WTC11 (cell line): ENCODE measurements at regions not wholly inside any gene's neighbourhood (a gene's known extent, or its start where the extent isn't known, plus 50 kb on each side); places are given as distances from the start of the nearest gene placed in this dataset.

ENCODE experiments used
- ATAC-seq: fragments of 200-7000 bp; cut with Tn5 transposase; 2 replicates; pipeline ENCODE4 v1.10.0; 2021; ENCODE audit warnings: mild to moderate bottlenecking, moderate library complexity
- CTCF ChIA-PET: fragments of 300-600 bp; sonication (Branson Sonifier 250); formaldehyde crosslinking; loops from one replicate; lab custom pipeline; 2021; ENCODE audit warnings: antibody characterized with exemption; lab: Charles Lee
- POLR2A ChIA-PET: fragments of 350-600 bp; sonication (Branson Sonifier 250); formaldehyde crosslinking; loops from one replicate; lab custom pipeline; 2021; ENCODE audit warnings: antibody characterized with exemption; lab: Charles Lee
- DNase-seq: peaks from one replicate; pipeline ENCODE4 v3.0.0; 2021; ENCODE audit warnings: low spot score
- H3K27ac Mint-ChIP-seq: 2 replicates; pipeline ENCODE4 v1.8.0; 2021; ENCODE audit warnings: mixed read lengths
- H3K27me3 Mint-ChIP-seq: 2 replicates; pipeline ENCODE4 v1.8.0; 2021; ENCODE audit warnings: low read depth, mild to moderate bottlenecking, moderate library complexity, mixed read lengths
- H3K36me3 Mint-ChIP-seq: 2 replicates; pipeline ENCODE4 v1.8.0; 2021; ENCODE audit warnings: mixed read lengths
- H3K4me1 Mint-ChIP-seq: 2 replicates; pipeline ENCODE4 v1.8.0; 2022; ENCODE audit warnings: mixed read lengths
- H3K4me3 Mint-ChIP-seq: 2 replicates; pipeline ENCODE4 v1.8.0; 2021; ENCODE audit warnings: mild to moderate bottlenecking, moderate library complexity, mixed read lengths
- H3K9me3 Mint-ChIP-seq: 2 replicates; pipeline ENCODE4 v1.8.0; 2021; ENCODE audit warnings: mixed read lengths
- ATF1 ChIP-seq: sonication (generic); formaldehyde crosslinking; IDR thresholded peaks from 2 replicates; pipeline ENCODE4 v1.8.1; 2023; ENCODE audit warnings: mild to moderate bottlenecking, moderate library complexity, missing genetic modification reagents
- ATF6 ChIP-seq: sonication (generic); formaldehyde crosslinking; IDR thresholded peaks from 2 replicates; pipeline ENCODE4 v1.8.1; 2023; ENCODE audit warnings: mild to moderate bottlenecking, missing genetic modification reagents
- FOXP1 ChIP-seq: sonication (generic); formaldehyde crosslinking; IDR thresholded peaks from 2 replicates; pipeline ENCODE4 v1.8.0; 2022; ENCODE audit warnings: missing genetic modification reagents, mild to moderate bottlenecking, moderate library complexity, borderline replicate concordance
- GABPB1 ChIP-seq: sonication (generic); formaldehyde crosslinking; IDR thresholded peaks from 2 replicates; pipeline ENCODE4 v1.8.1; 2023; ENCODE audit warnings: mild to moderate bottlenecking, missing genetic modification reagents
- HMGA2 ChIP-seq: fragments of 250-450 bp; sonication (Bioruptor Pico); IDR thresholded peaks from 2 replicates; pipeline ENCODE4 v1.4.0; 2021; ENCODE audit warnings: mild to moderate bottlenecking, moderate library complexity
- PRDM15 ChIP-seq: sonication (generic); formaldehyde crosslinking; IDR thresholded peaks from 2 replicates; pipeline ENCODE4 v1.8.0; 2022; ENCODE audit warnings: missing genetic modification reagents
- USF2 ChIP-seq: sonication (generic); formaldehyde crosslinking; IDR thresholded peaks from 2 replicates; pipeline ENCODE4 v1.8.1; 2023; ENCODE audit warnings: mild to moderate bottlenecking, missing genetic modification reagents, moderate library complexity
- ZNF396 ChIP-seq: fragments of 250-450 bp; sonication (Bioruptor Pico); IDR thresholded peaks from 2 replicates; pipeline ENCODE4 v1.8.0; 2021; ENCODE audit warnings: mild to moderate bottlenecking, moderate library complexity, borderline replicate concordance
- ZNF532 ChIP-seq: fragments of 250-450 bp; sonication (Bioruptor Pico); IDR thresholded peaks from 2 replicates; pipeline ENCODE4 v1.9.0; 2021; ENCODE audit warnings: mild to moderate bottlenecking, borderline replicate concordance
- TF ChIP-seq, protein P1 (sequence below): sonication (generic); formaldehyde crosslinking; IDR thresholded peaks from 2 replicates; pipeline ENCODE4 v1.8.0; 2022; ENCODE audit warnings: mild to moderate bottlenecking, missing genetic modification reagents
- TF ChIP-seq, protein P2 (sequence below): fragments of 250-450 bp; sonication (Bioruptor Pico); conservative IDR thresholded peaks from 2 replicates; pipeline ENCODE4 v1.9.0; 2021; ENCODE audit warnings: mild to moderate bottlenecking
- TF ChIP-seq, protein P3 (sequence below): sonication (generic); formaldehyde crosslinking; IDR thresholded peaks from 2 replicates; pipeline ENCODE4 v1.8.1; 2022; ENCODE audit warnings: mild to moderate bottlenecking, moderate library complexity, missing genetic modification reagents

DNA sequence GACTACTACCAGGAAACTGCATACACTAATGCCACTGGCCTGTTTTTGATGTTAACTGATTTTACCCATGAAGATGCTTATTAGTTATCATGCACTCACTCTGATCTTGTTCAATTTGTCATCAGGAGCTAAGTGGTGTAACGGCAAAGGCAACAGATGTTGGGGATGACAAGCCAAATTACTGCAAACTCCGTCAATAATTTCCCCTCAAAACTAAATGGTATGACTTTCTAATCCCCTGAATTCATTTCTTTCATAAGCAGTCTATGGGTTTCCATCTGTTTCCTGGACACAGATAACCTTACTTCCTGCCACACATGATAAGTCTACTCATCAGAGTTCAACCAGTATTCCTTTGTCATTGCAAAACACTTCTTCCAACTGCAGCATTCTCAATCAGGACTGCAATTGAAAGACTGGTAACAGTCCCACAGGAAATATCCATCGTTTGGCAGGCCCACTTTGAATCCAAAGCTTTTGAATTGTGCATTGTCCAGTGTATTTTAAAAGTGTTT lies 96.2 kb upstream of the SMC2 start:
- Mint-ChIP-seq H3K27ac (no peak overlapping the region), H3K36me3 (no peaks in the 10 kb centered on the region)

GRCh38 chr9:103999375-104000062 lies 94.6 kb upstream of the SMC2 start:
- no peak for ATAC-seq
- CTCF ChIA-PET, result no interaction called here
- POLR2A ChIA-PET, result no interaction called here
- DNase-seq, result no peak
- Mint-ChIP-seq H3K27me3 (no peaks in the 10 kb centered on the region), H3K36me3 (no peaks in the 10 kb centered on the region), H3K27ac (no peak overlapping the region), H3K4me1 (no peaks in the 10 kb centered on the region), H3K4me3 (no peak overlapping the region), H3K9me3 (0 out of 2 replicates have a peak, but pooled peaks cover 3% of the 10 kb centered on the region)
- no peak for TF ChIP-seq FOXP1
- TF ChIP-seq GABPB1, result no peak
- no peak for TF ChIP-seq ZNF532 (CRISPR knock-in tag)
- no peak for TF ChIP-seq HMGA2 (CRISPR knock-in tag)
- TF ChIP-seq, protein P1, sequence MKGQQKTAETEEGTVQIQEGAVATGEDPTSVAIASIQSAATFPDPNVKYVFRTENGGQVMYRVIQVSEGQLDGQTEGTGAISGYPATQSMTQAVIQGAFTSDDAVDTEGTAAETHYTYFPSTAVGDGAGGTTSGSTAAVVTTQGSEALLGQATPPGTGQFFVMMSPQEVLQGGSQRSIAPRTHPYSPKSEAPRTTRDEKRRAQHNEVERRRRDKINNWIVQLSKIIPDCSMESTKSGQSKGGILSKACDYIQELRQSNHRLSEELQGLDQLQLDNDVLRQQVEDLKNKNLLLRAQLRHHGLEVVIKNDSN (CRISPR knock-in tag), result no peak
- TF ChIP-seq PRDM15 (CRISPR knock-in tag), result no peak
- TF ChIP-seq, protein P2, sequence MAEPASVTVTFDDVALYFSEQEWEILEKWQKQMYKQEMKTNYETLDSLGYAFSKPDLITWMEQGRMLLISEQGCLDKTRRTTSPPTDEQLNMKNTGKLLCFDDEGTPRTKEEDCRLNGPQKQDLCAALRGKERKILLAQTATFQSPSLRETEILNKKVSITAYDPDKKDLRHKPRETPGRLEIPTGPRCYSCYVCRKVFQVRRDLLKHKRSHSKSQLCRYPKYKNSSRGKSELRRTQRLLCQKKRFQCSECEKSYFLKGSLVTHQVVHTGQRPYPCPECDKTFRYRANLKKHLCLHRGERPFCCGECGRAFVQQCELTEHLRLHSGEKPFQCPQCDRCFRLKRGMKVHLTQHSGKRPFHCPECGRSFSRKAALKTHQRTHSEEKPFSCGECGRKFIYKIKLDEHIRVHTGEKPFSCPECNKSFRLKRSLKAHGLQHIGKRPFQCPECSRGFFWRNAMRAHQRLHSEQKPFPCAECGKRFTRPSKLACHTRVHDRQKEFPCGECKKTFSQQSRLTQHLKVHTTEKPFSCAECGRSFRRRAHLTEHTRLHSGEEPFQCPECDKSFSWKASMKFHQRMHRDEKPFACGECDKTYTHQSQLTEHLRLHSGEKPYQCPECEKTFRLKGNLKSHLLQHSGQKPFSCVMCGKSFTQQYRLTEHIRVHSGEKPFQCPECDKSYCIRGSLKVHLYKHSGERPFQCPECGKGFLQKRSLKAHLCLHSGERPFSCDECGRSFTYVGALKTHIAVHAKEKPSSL, result no peak
- TF ChIP-seq, protein P3, sequence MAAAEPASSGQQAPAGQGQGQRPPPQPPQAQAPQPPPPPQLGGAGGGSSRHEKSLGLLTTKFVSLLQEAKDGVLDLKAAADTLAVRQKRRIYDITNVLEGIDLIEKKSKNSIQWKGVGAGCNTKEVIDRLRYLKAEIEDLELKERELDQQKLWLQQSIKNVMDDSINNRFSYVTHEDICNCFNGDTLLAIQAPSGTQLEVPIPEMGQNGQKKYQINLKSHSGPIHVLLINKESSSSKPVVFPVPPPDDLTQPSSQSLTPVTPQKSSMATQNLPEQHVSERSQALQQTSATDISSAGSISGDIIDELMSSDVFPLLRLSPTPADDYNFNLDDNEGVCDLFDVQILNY (CRISPR knock-in tag), result no peak
- no peak for TF ChIP-seq ZNF396 (CRISPR knock-in tag)
- no peak for TF ChIP-seq ATF6 (CRISPR knock-in tag)

More for the DNA sequence above, 96.2 kb upstream of the SMC2 start:
- no peaks in the 10 kb centered on the region for H3K4me1 Mint-ChIP-seq
- DNase-seq (no peak), ATAC-seq (no peak)
- ChIA-PET CTCF (no interaction called here), POLR2A (no interaction called here)
- H3K4me3 Mint-ChIP-seq, result no peak overlapping the region
- H3K9me3 Mint-ChIP-seq, result 0 out of 2 replicates have a peak, but pooled peaks cover 3% of the 10 kb centered on the region
- TF ChIP-seq GABPB1, result no peak
- TF ChIP-seq ATF1 (CRISPR knock-in tag), result no peak
- TF ChIP-seq USF2 (CRISPR knock-in tag), result no peak
- no peak for TF ChIP-seq ATF6 (CRISPR knock-in tag)
- H3K27me3 Mint-ChIP-seq, result no peaks in the 10 kb centered on the region
